Central memory CD8-positive, alpha-beta T cell (primary cell): ENCODE measurements at regions not wholly inside any gene's neighbourhood (a gene's known extent, or its start where the extent isn't known, plus 50 kb on each side); places are given as distances from the start of the nearest gene placed in this dataset.

Source experiments
- ATAC-seq: fragments of 150-1000 bp; cut with Tn5 transposase; replicated peaks from 2 replicates; pipeline ENCODE4 v1.10.0; 2022; ENCODE audit warnings: mild to moderate bottlenecking, moderate FRiP score, moderate number of reproducible peaks; ENCODE audit not compliant: poor library complexity, severe bottlenecking; ENCODE audit errors: extremely low read depth
- DNase-seq, 2 donors: peaks; one replicate each; pipeline ENCODE4 v3.0.0; 2021; ENCODE audit warnings: low spot score in 2 of 2
- H3K27ac Mint-ChIP-seq: one replicate; pipeline ENCODE4 v1.8.0; 2022; ENCODE audit warnings: low read depth, mild to moderate bottlenecking, moderate library complexity, mixed read lengths
- H3K27me3 Mint-ChIP-seq: one replicate; pipeline ENCODE4 v1.8.0; 2022; ENCODE audit warnings: mixed read lengths
- H3K36me3 Mint-ChIP-seq: one replicate; pipeline ENCODE4 v1.8.0; 2022; ENCODE audit warnings: mild to moderate bottlenecking, moderate library complexity, mixed read lengths; ENCODE audit not compliant: insufficient read depth
- H3K4me1 Mint-ChIP-seq: one replicate; pipeline ENCODE4 v1.8.0; 2022; ENCODE audit warnings: mixed read lengths
- H3K4me3 Mint-ChIP-seq: one replicate; pipeline ENCODE4 v1.8.0; 2022; ENCODE audit warnings: mild to moderate bottlenecking, moderate library complexity, mixed read lengths
- H3K9me3 Mint-ChIP-seq: one replicate; pipeline ENCODE4 v1.8.0; 2022; ENCODE audit warnings: mixed read lengths

- Mint-ChIP-seq H3K36me3 (no peaks in the 10 kb centered on the region), H3K4me3 (no peak overlapping the region), H3K4me1 (no peaks in the 10 kb centered on the region), H3K27me3 (peaks cover 36% of the 10 kb centered on the region), H3K9me3 (no peaks in the 10 kb centered on the region), H3K27ac (no peak overlapping the region)
- no peak for DNase-seq
- no peak for ATAC-seq
Measured at GRCh38 chr21:35491114-35491513, 442.0 kb upstream of the RUNX1 start.

GRCh38 chr21:35489389-35489980, 440.4 kb upstream of the RUNX1 start:
- Mint-ChIP-seq H3K27me3 (peaks cover 52% of the 10 kb centered on the region), H3K4me1 (no peaks in the 10 kb centered on the region), H3K9me3 (no peaks in the 10 kb centered on the region), H3K4me3 (no peak overlapping the region), H3K36me3 (no peaks in the 10 kb centered on the region), H3K27ac (no peak overlapping the region)
- ATAC-seq: no peak
- no peak for DNase-seq

GRCh38 chr21:35488946-35489345, 439.8 kb upstream of the RUNX1 start:
- no peak for ATAC-seq
- peaks cover 57% of the 10 kb centered on the region for H3K27me3 Mint-ChIP-seq

GRCh38 chr21:35485364-35485763, 436.3 kb upstream of the RUNX1 start:
- no peak overlapping the region for H3K27ac Mint-ChIP-seq

More at GRCh38 chr21:35488946-35489345, 439.8 kb upstream of the RUNX1 start:
- Mint-ChIP-seq H3K36me3 (no peaks in the 10 kb centered on the region), H3K4me1 (no peaks in the 10 kb centered on the region), H3K4me3 (no peak overlapping the region), H3K27ac (no peak overlapping the region), H3K9me3 (no peaks in the 10 kb centered on the region)
- no peak for DNase-seq

GRCh38 chr21:35484851-35485250, 435.7 kb upstream of the RUNX1 start:
- Mint-ChIP-seq H3K4me3 (no peak overlapping the region), H3K27ac (no peak overlapping the region), H3K9me3 (no peaks in the 10 kb centered on the region), H3K4me1 (no peaks in the 10 kb centered on the region), H3K36me3 (no peaks in the 10 kb centered on the region), H3K27me3 (peaks cover 43% of the 10 kb centered on the region)
- ATAC-seq (no peak), DNase-seq (no peak)

More at GRCh38 chr21:35485364-35485763, 436.3 kb upstream of the RUNX1 start:
- H3K9me3 Mint-ChIP-seq: no peaks in the 10 kb centered on the region
- no peaks in the 10 kb centered on the region for H3K36me3 Mint-ChIP-seq
- H3K4me3 Mint-ChIP-seq: no peak overlapping the region
- H3K4me1 Mint-ChIP-seq: no peaks in the 10 kb centered on the region
- DNase-seq (no peak), ATAC-seq (no peak)
- peaks cover 38% of the 10 kb centered on the region for H3K27me3 Mint-ChIP-seq

GRCh38 chr21:35484032-35484431, 434.9 kb upstream of the RUNX1 start:
- Mint-ChIP-seq H3K27ac (no peak overlapping the region), H3K4me3 (no peak overlapping the region), H3K27me3 (peaks cover 51% of the 10 kb centered on the region), H3K36me3 (no peaks in the 10 kb centered on the region), H3K9me3 (peaks cover 6% of the 10 kb centered on the region), H3K4me1 (no peaks in the 10 kb centered on the region)
- DNase-seq (no peak), ATAC-seq (no peak)

- H3K4me3 Mint-ChIP-seq: no peak overlapping the region
- H3K9me3 Mint-ChIP-seq: peaks cover 6% of the 10 kb centered on the region
- DNase-seq: no peak
- H3K4me1 Mint-ChIP-seq: no peaks in the 10 kb centered on the region
- peaks cover 60% of the 10 kb centered on the region for H3K27me3 Mint-ChIP-seq
- no peaks in the 10 kb centered on the region for H3K36me3 Mint-ChIP-seq
- no peak overlapping the region for H3K27ac Mint-ChIP-seq
- ATAC-seq: no peak
Measured at GRCh38 chr21:35482933-35483662, 434.0 kb upstream of the RUNX1 start.

GRCh38 chr21:35482096-35482495, 433.0 kb upstream of the RUNX1 start:
- Mint-ChIP-seq H3K27ac (no peak overlapping the region), H3K9me3 (peaks cover 6% of the 10 kb centered on the region), H3K4me3 (no peak overlapping the region), H3K4me1 (no peaks in the 10 kb centered on the region), H3K27me3 (peaks cover 69% of the 10 kb centered on the region), H3K36me3 (no peaks in the 10 kb centered on the region)
- no peak for ATAC-seq
- DNase-seq: no peak

- H3K4me1 Mint-ChIP-seq: no peaks in the 10 kb centered on the region
- DNase-seq (no peak), ATAC-seq (no peak)
Measured at GRCh38 chr21:35481005-35481404, 431.9 kb upstream of the RUNX1 start.

GRCh38 chr21:35479529-35479928, 430.4 kb upstream of the RUNX1 start:
- H3K9me3 Mint-ChIP-seq: peaks cover 6% of the 10 kb centered on the region
- H3K36me3 Mint-ChIP-seq: no peaks in the 10 kb centered on the region
- DNase-seq (no peak), ATAC-seq (no peak)
- H3K4me3 Mint-ChIP-seq: no peak overlapping the region
- no peaks in the 10 kb centered on the region for H3K4me1 Mint-ChIP-seq
- H3K27ac Mint-ChIP-seq: no peak overlapping the region
- H3K27me3 Mint-ChIP-seq: peaks cover 65% of the 10 kb centered on the region

More at GRCh38 chr21:35481005-35481404, 431.9 kb upstream of the RUNX1 start:
- Mint-ChIP-seq H3K4me3 (no peak overlapping the region), H3K27me3 (peaks cover 67% of the 10 kb centered on the region), H3K36me3 (no peaks in the 10 kb centered on the region), H3K9me3 (peaks cover 6% of the 10 kb centered on the region), H3K27ac (no peak overlapping the region)

- no peak for DNase-seq
- no peak overlapping the region for H3K4me3 Mint-ChIP-seq
- H3K9me3 Mint-ChIP-seq: peaks cover 6% of the 10 kb centered on the region
- no peak for ATAC-seq
- peaks cover 60% of the 10 kb centered on the region for H3K27me3 Mint-ChIP-seq
- H3K4me1 Mint-ChIP-seq: no peaks in the 10 kb centered on the region
- no peak overlapping the region for H3K27ac Mint-ChIP-seq
- no peaks in the 10 kb centered on the region for H3K36me3 Mint-ChIP-seq
Measured at GRCh38 chr21:35479065-35479448, 430.0 kb upstream of the RUNX1 start.

GRCh38 chr21:35478161-35479064, 429.3 kb upstream of the RUNX1 start:
- H3K27me3 Mint-ChIP-seq: peaks cover 60% of the 10 kb centered on the region
- ATAC-seq (no peak), DNase-seq (no peak)
- H3K27ac Mint-ChIP-seq: no peak overlapping the region
- no peak overlapping the region for H3K4me3 Mint-ChIP-seq
- H3K36me3 Mint-ChIP-seq: no peaks in the 10 kb centered on the region
- peaks cover 6% of the 10 kb centered on the region for H3K9me3 Mint-ChIP-seq
- no peaks in the 10 kb centered on the region for H3K4me1 Mint-ChIP-seq
